ENCODE measurements at regions not wholly inside any gene's neighbourhood (a gene's known extent, or its start where the extent isn't known, plus 50 kb on each side); places are given as distances from the start of the nearest gene placed in this dataset.

GRCh38 chr11:111194860-111195568 lies 50.5 kb upstream of the POU2AF2 start:
- DNase-seq (ENCODE audit: low spot score): no peak

- DNase-seq (ENCODE audit: low spot score): no peak
Observed at GRCh38 chr11:111193924-111194490, 51.5 kb upstream of the POU2AF2 start.

- no peak for DNase-seq (ENCODE audit: low spot score)
Observed at GRCh38 chr11:111189466-111189865, 56.1 kb upstream of the POU2AF2 start.

- no peak for DNase-seq (ENCODE audit: low spot score)
Observed at GRCh38 chr11:111186308-111186915, 59.1 kb upstream of the POU2AF2 start.

- peak; percentile 47 for DNase-seq (ENCODE audit: low spot score)
Observed at GRCh38 chr11:111185266-111185665, 60.3 kb upstream of the POU2AF2 start.

GRCh38 chr11:111183706-111184105 lies 61.8 kb upstream of the POU2AF2 start:
- peak; percentile 39 for DNase-seq (ENCODE audit: low spot score)

- DNase-seq (ENCODE audit: low spot score): no peak
Observed at GRCh38 chr11:111179184-111179910, 66.2 kb upstream of the POU2AF2 start.

GRCh38 chr11:111177037-111177871 lies 68.3 kb upstream of the POU2AF2 start:
- no peak for DNase-seq (ENCODE audit: low spot score)

- no peak for DNase-seq (ENCODE audit: low spot score)
Observed at GRCh38 chr11:111176603-111177002, 68.9 kb upstream of the POU2AF2 start.

GRCh38 chr11:111173221-111173620 lies 72.3 kb upstream of the POU2AF2 start:
- DNase-seq (ENCODE audit: low spot score): peak; percentile 21

- no peak for DNase-seq (ENCODE audit: low spot score)
Observed at GRCh38 chr11:111172321-111172862, 73.1 kb upstream of the POU2AF2 start.

GRCh38 chr11:111170761-111171379 lies 74.7 kb upstream of the POU2AF2 start:
- no peak for DNase-seq (ENCODE audit: low spot score)

GRCh38 chr11:111169367-111169766 lies 76.2 kb upstream of the POU2AF2 start:
- DNase-seq (ENCODE audit: low spot score): no peak

GRCh38 chr11:111168871-111169270 lies 76.7 kb upstream of the POU2AF2 start:
- DNase-seq (ENCODE audit: low spot score): no peak

GRCh38 chr11:111167666-111168065 lies 77.9 kb upstream of the POU2AF2 start:
- DNase-seq (ENCODE audit: low spot score): no peak

- DNase-seq (ENCODE audit: low spot score): no peak
Observed at GRCh38 chr11:111166598-111166997, 78.9 kb upstream of the POU2AF2 start.

GRCh38 chr11:111162305-111162704 lies 83.2 kb upstream of the POU2AF2 start:
- peak; percentile 37 for DNase-seq (ENCODE audit: low spot score)

- DNase-seq (ENCODE audit: low spot score): no peak
Observed at GRCh38 chr11:111157571-111157970, 88.0 kb upstream of the POU2AF2 start.

GRCh38 chr11:111155021-111155420 lies 90.5 kb upstream of the POU2AF2 start:
- no peak for DNase-seq (ENCODE audit: low spot score)

GRCh38 chr11:111153194-111153593 lies 92.3 kb upstream of the POU2AF2 start:
- no peak for DNase-seq (ENCODE audit: low spot score)

GRCh38 chr11:111148953-111149352 lies 96.6 kb upstream of the POU2AF2 start:
- no peak for DNase-seq (ENCODE audit: low spot score)

Measured in AG20443 (cell line).